Muscle layer of duodenum (tissue), 2 donors: ENCODE measurements at regions not wholly inside any gene's neighbourhood (a gene's known extent, or its start where the extent isn't known, plus 50 kb on each side); places are given as distances from the start of the nearest gene placed in this dataset.

Experiments used
- H3K27ac ChIP-seq: one replicate; pipeline ENCODE4 v1.7.0; 2013; ENCODE audit warnings: mild to moderate bottlenecking, low read length
- H3K27me3 ChIP-seq: one replicate; pipeline ENCODE4 v1.7.0; 2013; ENCODE audit warnings: low read depth, mild to moderate bottlenecking, control low read depth, low read length
- H3K36me3 ChIP-seq, 2 donors: one replicate each; pipeline ENCODE4 v1.7.0; 2013; ENCODE audit warnings: low read length in 2 of 2, control low read depth in 1 of 2, mild to moderate bottlenecking in 1 of 2; ENCODE audit not compliant: insufficient read depth in 2 of 2, control insufficient read depth in 1 of 2
- H3K4me1 ChIP-seq, 2 donors: one replicate each; pipeline ENCODE4 v1.7.0; 2013; ENCODE audit warnings: low read length in 2 of 2, mild to moderate bottlenecking in 2 of 2, control low read depth in 1 of 2, moderate library complexity in 1 of 2; ENCODE audit not compliant: insufficient read depth in 2 of 2, control insufficient read depth in 1 of 2
- H3K4me3 ChIP-seq, 2 donors: one replicate each; pipeline ENCODE4 v1.7.0; 2013; ENCODE audit warnings: low read length in 2 of 2, low read depth in 1 of 2, mild to moderate bottlenecking in 1 of 2
- H3K9me3 ChIP-seq, 2 donors: one replicate each; pipeline ENCODE4 v1.7.0; 2013; ENCODE audit warnings: low read length in 2 of 2, control low read depth in 1 of 2, mild to moderate bottlenecking in 1 of 2; ENCODE audit not compliant: control insufficient read depth in 1 of 2
- donor health status: healthy.

DNA sequence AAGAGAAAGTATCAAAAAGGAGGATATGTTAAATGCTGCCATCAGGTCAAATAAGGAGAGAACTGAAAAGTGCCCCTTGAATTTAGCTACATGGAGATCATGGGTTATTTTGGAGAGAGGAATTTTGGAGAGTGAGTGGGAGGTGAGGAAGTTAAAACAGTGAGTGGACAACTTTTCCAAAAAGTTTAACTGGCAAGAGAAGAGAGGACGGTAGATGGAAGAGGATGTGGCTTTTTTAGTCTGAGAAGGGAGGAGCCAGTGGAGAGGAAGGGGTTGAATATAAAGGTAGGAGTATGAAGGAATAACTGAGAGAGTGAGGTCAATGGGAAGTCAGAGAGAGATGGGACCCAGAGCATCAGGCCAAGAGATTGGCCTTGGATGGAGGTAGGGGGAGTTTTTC is 62.5 kb upstream of the NFE2L2 start:
- Histone ChIP-seq H3K4me1 (peaks cover 0 to 3% of the 10 kb centered on the region in 2 donors), H3K27me3 (no peaks in the 10 kb centered on the region), H3K9me3 (no peaks in the 10 kb centered on the region), H3K27ac (no peak overlapping the region), H3K4me3 (no peak overlapping the region), H3K36me3 (peaks cover 3 to 11% of the 10 kb centered on the region in 2 donors)

DNA sequence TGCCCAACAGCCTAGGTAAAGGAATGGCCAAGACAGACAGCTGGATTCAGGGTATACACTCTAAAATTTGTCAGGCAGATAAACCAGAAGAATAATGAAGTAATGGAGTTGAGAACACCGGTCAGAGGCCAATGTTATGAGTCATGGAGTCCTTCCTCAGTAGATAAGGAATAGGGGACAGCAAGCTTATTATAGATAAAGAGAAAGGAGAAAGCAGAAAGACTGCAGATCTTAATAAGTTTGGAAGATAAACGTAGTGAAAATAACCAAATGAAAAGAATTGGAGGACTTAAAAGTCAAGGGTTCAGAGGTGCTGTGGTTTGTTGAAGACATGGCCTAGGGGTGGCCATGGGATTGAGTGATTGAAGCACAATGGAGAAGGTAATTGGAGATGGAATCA is 63.5 kb upstream of the NFE2L2 start:
- Histone ChIP-seq H3K27ac (no peak overlapping the region), H3K36me3 (peaks cover 0 to 1% of the 10 kb centered on the region in 2 donors), H3K9me3 (no peaks in the 10 kb centered on the region), H3K27me3 (no peaks in the 10 kb centered on the region), H3K4me3 (no peak overlapping the region), H3K4me1 (peaks cover 0 to 4% of the 10 kb centered on the region in 2 donors)

DNA sequence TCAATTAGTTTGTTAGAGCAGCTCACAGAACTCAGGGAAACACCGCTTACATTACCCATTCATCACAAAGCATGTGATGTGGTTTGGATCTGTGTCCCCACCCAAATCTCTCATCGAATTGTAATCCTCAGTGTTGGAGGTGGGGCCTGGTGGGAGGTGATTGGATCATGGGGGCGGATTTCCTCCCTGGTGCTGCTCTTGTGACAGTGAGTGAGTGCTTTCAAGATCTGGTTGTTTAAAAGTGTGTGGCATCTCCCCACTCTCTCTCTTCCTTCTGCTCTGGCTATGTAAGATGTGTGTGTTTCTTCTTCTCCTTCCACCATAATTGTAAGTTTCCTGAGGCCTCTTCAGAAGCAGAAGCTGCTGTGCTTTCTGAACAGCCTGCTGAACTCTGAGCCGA is 63.5 kb upstream of the AGPS start:
- H3K4me1 ChIP-seq, result peaks cover 0 to 4% of the 10 kb centered on the region in 2 donors
- no peak overlapping the region for H3K27ac ChIP-seq
- no peaks in the 10 kb centered on the region for H3K36me3 ChIP-seq
- no peaks in the 10 kb centered on the region for H3K9me3 ChIP-seq
- no peaks in the 10 kb centered on the region for H3K27me3 ChIP-seq
- no peak overlapping the region for H3K4me3 ChIP-seq

DNA sequence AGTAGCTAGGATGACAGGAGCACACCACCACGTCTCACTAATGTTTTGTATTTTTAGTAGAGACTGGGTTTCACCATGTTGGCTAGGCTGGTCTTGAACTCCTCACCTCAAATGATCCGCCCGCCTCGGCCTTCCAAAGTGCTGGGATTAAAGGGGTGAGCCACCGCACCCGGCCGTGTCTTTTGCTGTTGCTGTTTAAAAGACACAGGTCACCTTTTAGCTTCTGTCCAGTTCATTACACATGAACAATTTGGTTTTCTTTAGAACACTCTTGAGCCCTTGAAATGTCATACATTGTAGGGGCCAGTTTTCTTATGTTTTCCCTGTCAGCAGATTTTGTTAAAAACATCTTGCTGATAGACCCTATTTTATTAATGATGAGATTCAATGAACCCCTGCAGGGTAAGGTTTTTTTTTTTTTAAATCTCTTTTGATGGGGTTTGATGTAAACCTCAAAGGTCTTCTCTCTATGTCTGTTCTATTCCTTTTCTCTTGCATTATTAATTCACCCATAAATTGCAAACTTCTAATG is 61.0 kb upstream of the AGPS start:
- H3K4me3 ChIP-seq, result peak overlapping the region in 1 of 2 donors; percentile 48

DNA sequence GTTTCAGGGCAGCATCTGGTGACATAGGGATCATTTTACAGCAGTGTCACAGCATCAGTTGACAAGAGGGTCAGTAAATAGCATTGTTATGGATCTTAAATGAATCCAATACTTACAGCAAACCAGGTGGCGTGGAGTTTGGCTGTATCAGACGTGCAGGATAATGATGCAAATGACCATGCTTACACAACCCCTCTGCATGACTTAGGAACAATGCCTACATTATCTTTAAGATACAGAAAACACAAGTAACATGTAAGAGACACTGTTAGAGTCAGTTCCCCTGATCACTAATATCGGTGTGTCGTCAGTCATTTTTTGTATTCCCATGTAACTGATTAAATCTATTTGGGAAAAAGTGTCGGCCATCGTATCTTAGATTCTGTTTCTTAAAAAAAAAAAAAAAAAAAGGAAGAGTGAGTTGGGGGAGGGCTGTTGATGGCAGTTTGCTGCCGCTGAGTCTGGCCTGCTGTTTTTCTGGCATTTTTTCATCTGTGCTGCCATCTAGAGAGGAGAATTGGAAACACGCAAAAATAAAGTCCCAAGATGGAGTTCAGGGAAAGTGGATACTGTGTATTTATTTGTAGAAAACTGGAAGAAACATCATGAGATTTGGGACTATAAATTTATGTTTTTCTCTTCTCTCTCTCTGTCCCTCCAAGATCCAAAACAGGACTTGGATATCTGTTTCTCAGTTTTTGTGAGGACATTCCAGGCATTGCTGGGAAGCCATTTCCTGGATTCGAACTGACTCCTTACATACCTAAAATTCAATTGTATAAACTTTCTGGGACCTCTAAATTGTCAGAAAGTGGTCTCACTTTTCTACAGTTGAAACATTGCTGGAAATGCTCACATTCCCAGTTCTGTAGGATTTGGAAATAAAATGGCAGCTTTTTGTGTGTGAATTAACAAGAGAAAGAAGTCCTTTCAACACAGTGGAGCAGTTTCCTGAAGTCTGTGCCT is 60.3 kb upstream of the AGPS start:
- H3K4me3 ChIP-seq, result peak overlapping the region in 1 of 2 donors; percentile 48
- H3K36me3 ChIP-seq, result no peaks in the 10 kb centered on the region
- no peaks in the 10 kb centered on the region for H3K9me3 ChIP-seq
- peaks cover 0 to 4% of the 10 kb centered on the region in 2 donors for H3K4me1 ChIP-seq
- no peaks in the 10 kb centered on the region for H3K27me3 ChIP-seq
- peak overlapping the region; percentile 40 for H3K27ac ChIP-seq

More for the DNA sequence above, 61.0 kb upstream of the AGPS start:
- no peaks in the 10 kb centered on the region for H3K9me3 ChIP-seq
- no peaks in the 10 kb centered on the region for H3K36me3 ChIP-seq
- peaks cover 0 to 4% of the 10 kb centered on the region in 2 donors for H3K4me1 ChIP-seq
- H3K27ac ChIP-seq, result peak overlapping the region; percentile 40
- no peaks in the 10 kb centered on the region for H3K27me3 ChIP-seq

DNA sequence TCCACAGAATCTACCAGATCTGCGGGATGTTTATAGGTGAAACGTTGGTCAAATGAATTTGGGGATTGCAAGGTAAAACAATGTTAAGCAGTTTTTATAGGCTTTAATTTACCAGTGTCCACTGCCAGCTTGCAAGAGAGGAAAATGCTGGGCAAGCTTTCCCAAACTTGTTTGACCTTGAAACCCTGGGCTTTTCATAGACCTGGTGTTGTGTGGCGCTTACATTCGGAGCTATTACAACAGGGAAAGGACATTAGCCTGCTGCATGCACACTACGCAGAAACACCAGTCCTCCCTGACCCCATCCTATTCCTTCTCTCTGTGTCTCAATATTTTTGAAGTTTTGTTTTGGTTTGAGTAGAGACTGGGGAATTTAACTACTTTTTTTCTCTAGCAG is 59.6 kb upstream of the AGPS start:
- peaks cover 0 to 4% of the 10 kb centered on the region in 2 donors for H3K4me1 ChIP-seq
- no peaks in the 10 kb centered on the region for H3K27me3 ChIP-seq
- no peaks in the 10 kb centered on the region for H3K36me3 ChIP-seq
- no peaks in the 10 kb centered on the region for H3K9me3 ChIP-seq
- H3K27ac ChIP-seq, result no peak overlapping the region
- H3K4me3 ChIP-seq, result no peak overlapping the region

DNA sequence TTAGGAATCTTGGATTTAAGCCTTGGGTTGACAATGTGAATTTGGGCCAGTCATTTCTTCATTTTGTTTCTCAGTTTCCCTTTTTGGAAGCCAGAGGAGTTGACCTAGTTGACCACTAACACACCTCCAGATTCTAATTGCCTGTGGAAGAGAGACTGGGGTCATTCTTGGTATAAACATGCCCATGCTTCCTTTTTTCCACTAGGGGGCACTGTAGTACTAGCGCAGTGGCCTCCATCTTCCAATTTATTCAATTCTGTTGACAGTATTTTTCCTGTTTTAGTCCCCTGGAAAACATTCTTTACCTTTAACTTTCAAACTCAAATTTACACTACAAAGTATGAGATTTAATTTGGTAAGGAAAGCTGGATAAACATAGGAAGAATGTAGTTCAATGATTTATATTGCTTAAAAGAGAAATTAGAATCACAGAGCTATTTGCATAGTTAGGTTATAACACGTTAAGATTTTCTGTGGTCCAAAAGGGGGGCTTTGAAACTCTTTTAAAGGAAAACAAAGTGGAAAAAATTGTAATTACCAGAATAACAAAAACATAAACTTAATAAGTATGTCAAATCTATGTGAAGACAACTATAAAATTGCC is 57.5 kb upstream of the AGPS start:
- Histone ChIP-seq H3K36me3 (no peaks in the 10 kb centered on the region), H3K27me3 (no peaks in the 10 kb centered on the region), H3K4me3 (no peak overlapping the region), H3K4me1 (peaks cover 0 to 4% of the 10 kb centered on the region in 2 donors), H3K9me3 (no peaks in the 10 kb centered on the region), H3K27ac (no peak overlapping the region)

DNA sequence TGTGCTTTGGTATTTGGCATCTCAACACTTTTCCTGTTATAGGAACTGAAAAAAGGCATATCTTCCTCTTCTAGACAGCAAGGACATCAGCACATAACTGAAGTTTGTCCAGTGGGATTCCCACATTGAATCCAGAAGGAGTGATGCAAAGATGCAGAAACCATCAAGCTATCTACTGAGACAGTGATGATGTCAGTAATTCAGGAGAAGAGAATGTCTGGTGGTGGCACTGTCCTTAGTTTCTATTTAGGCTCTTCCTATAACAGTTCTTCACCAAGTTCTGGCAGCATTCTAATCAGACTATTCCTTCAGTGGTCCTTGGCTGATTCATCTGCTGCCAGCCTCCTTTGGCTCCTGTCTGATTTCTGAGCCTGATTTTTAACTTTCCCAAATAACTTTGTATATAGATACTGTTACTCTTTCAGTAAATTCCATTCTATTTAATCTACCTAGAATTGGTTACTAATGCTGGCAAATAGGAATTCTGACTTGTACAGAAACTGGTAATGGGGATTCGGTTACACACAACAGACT is 56.6 kb upstream of the AGPS start:
- H3K27me3 ChIP-seq, result no peaks in the 10 kb centered on the region
- no peak overlapping the region for H3K4me3 ChIP-seq
- H3K9me3 ChIP-seq, result no peaks in the 10 kb centered on the region
- H3K36me3 ChIP-seq, result no peaks in the 10 kb centered on the region
- H3K27ac ChIP-seq, result no peak overlapping the region
- peaks cover 0 to 4% of the 10 kb centered on the region in 2 donors for H3K4me1 ChIP-seq

DNA sequence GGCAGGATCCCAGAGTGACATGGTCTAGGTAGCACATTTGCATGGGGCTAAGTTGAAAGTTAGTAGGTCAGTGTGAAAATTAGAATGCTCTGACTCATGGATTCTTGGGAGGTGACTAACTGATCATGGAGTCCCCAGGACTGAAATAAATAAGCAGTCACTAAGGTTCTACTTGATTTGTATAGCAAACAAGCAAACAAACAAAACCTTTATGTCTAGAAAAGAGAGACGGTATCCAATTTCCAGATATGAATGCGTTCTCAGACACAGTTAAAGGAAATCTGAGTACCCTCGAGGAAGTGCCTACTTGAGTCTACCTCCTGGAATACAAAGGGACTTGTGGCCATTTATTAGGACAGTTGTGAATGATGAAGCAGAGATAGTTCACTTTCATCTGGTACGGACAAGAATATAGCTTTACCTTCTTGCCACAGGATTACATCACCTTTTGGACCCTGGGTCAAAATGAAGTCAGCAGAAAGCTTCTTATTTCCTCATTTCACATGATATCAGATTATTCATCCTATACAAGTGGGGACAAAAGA is 54.3 kb upstream of the AGPS start:
- Histone ChIP-seq H3K27me3 (no peaks in the 10 kb centered on the region), H3K36me3 (no peaks in the 10 kb centered on the region), H3K4me3 (no peak overlapping the region), H3K27ac (no peak overlapping the region), H3K9me3 (no peaks in the 10 kb centered on the region), H3K4me1 (no peaks in the 10 kb centered on the region)

DNA sequence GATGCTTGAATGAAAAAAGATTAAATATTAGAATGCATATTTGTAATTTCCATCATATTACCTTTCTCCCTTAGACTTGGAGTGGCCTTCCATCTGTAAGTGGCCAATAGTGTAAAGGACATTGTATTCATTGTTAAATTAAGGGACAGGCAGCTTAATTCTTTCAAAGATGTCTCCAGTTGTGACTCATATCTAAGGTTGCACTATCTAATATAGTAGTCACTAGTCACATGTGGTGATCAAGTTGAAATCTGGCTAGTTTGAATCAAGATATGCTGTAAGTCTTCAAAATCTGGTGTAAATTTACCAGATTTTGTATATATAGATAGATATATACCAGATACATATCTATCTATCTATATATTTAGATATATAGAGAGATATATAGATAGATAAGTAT is 52.4 kb upstream of the AGPS start:
- Histone ChIP-seq H3K4me1 (no peaks in the 10 kb centered on the region), H3K9me3 (no peaks in the 10 kb centered on the region), H3K27me3 (no peaks in the 10 kb centered on the region), H3K27ac (no peak overlapping the region), H3K36me3 (no peaks in the 10 kb centered on the region), H3K4me3 (no peak overlapping the region)

DNA sequence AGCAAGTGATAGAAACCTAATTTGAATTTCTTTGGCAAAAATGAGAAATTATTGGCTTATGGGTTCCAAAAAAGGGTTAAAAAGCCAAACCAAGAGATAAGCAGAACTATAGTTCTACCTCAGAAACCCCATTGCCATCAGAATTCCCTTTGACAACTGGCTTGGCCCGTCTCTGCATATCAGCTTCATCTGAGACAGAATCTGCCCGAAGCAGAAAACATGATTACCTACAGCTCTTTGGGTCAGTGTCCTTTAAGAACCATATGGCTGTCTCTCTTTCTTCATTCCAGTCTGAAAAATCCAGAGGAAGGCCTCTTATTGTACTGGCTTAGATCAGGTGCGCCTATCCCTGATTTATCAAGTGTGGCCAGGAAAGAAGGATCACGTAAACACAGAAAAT is 49.8 kb upstream of the AGPS start:
- Histone ChIP-seq H3K4me3 (no peak overlapping the region), H3K9me3 (no peaks in the 10 kb centered on the region)

More for the DNA sequence above, 49.8 kb upstream of the AGPS start:
- no peaks in the 10 kb centered on the region for H3K36me3 ChIP-seq
- peaks cover 0 to 5% of the 10 kb centered on the region in 2 donors for H3K4me1 ChIP-seq
- H3K27ac ChIP-seq, result no peak overlapping the region
- no peaks in the 10 kb centered on the region for H3K27me3 ChIP-seq
